HL-60 (cell line): ENCODE measurements at regions not wholly inside any gene's neighbourhood (a gene's known extent, or its start where the extent isn't known, plus 50 kb on each side); places are given as distances from the start of the nearest gene placed in this dataset.

Source experiments
- POLR2AphosphoS5 ChIP-seq: IDR thresholded peaks from 2 replicates; pipeline ENCODE4 v1.6.1; 2012; ENCODE audit warnings: low read depth
- TF ChIP-seq, protein P1 (sequence below): IDR thresholded peaks from one replicate; pipeline ENCODE4 v1.5.1; 2011; ENCODE audit warnings: low read length, control low read depth, inconsistent platforms; ENCODE audit not compliant: insufficient read depth
- TF ChIP-seq, protein P2 (sequence below): IDR thresholded peaks from 2 replicates; pipeline ENCODE4 v1.6.1; 2012; ENCODE audit warnings: low read depth; ENCODE audit not compliant: insufficient replicate concordance

DNA sequence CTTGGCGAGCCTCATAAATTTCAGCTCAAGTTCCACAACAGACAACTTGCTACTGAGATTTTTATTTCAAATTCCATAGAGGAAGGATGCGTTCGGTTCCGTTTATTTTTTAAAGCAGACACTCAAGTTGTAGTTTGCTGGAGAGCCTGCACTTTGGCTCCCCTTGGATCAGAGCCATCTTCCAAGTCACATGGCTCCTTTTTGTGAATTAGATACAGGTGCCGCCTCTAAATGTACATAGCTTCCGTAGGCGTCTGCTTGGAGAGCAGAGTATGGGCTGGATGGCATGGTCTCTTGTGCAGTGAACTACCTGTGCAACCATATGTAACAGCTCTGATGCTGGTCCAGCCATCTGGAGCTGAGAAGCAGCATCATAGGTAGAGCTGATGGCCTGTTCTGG lies 73.9 kb upstream of the WWC1 start:
- TF ChIP-seq, protein P1, sequence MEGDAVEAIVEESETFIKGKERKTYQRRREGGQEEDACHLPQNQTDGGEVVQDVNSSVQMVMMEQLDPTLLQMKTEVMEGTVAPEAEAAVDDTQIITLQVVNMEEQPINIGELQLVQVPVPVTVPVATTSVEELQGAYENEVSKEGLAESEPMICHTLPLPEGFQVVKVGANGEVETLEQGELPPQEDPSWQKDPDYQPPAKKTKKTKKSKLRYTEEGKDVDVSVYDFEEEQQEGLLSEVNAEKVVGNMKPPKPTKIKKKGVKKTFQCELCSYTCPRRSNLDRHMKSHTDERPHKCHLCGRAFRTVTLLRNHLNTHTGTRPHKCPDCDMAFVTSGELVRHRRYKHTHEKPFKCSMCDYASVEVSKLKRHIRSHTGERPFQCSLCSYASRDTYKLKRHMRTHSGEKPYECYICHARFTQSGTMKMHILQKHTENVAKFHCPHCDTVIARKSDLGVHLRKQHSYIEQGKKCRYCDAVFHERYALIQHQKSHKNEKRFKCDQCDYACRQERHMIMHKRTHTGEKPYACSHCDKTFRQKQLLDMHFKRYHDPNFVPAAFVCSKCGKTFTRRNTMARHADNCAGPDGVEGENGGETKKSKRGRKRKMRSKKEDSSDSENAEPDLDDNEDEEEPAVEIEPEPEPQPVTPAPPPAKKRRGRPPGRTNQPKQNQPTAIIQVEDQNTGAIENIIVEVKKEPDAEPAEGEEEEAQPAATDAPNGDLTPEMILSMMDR = no peak
- TF ChIP-seq POLR2AphosphoS5 = no peak
- TF ChIP-seq, protein P2, sequence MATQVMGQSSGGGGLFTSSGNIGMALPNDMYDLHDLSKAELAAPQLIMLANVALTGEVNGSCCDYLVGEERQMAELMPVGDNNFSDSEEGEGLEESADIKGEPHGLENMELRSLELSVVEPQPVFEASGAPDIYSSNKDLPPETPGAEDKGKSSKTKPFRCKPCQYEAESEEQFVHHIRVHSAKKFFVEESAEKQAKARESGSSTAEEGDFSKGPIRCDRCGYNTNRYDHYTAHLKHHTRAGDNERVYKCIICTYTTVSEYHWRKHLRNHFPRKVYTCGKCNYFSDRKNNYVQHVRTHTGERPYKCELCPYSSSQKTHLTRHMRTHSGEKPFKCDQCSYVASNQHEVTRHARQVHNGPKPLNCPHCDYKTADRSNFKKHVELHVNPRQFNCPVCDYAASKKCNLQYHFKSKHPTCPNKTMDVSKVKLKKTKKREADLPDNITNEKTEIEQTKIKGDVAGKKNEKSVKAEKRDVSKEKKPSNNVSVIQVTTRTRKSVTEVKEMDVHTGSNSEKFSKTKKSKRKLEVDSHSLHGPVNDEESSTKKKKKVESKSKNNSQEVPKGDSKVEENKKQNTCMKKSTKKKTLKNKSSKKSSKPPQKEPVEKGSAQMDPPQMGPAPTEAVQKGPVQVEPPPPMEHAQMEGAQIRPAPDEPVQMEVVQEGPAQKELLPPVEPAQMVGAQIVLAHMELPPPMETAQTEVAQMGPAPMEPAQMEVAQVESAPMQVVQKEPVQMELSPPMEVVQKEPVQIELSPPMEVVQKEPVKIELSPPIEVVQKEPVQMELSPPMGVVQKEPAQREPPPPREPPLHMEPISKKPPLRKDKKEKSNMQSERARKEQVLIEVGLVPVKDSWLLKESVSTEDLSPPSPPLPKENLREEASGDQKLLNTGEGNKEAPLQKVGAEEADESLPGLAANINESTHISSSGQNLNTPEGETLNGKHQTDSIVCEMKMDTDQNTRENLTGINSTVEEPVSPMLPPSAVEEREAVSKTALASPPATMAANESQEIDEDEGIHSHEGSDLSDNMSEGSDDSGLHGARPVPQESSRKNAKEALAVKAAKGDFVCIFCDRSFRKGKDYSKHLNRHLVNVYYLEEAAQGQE = no peak
